ENCODE measurements at regions not wholly inside any gene's neighbourhood (a gene's known extent, or its start where the extent isn't known, plus 50 kb on each side); places are given as distances from the start of the nearest gene placed in this dataset.

GRCh38 chr13:99829593-99830239 lies 141.9 kb downstream of the ZIC5 start:
- Mint-ChIP-seq H3K4me3 (no peak overlapping the region), H3K27me3 (ENCODE audit: low read depth) (no peaks in the 10 kb centered on the region), H3K4me1 (ENCODE audit: low read depth) (no peaks in the 10 kb centered on the region), H3K36me3 (ENCODE audit: insufficient read depth) (peaks cover 4% of the 10 kb centered on the region), H3K9me3 (no peaks in the 10 kb centered on the region)
- DNase-seq, result no peak
- ATAC-seq, result no peak

- Mint-ChIP-seq H3K9me3 (no peaks in the 10 kb centered on the region), H3K4me1 (ENCODE audit: low read depth) (no peaks in the 10 kb centered on the region), H3K27me3 (ENCODE audit: low read depth) (no peaks in the 10 kb centered on the region), H3K36me3 (ENCODE audit: insufficient read depth) (peaks cover 9% of the 10 kb centered on the region), H3K4me3 (no peak overlapping the region)
- ATAC-seq (no peak), DNase-seq (no peak)
These were observed 142.4 kb downstream of the ZIC5 start for GRCh38 chr13:99829161-99829560.

DNA sequence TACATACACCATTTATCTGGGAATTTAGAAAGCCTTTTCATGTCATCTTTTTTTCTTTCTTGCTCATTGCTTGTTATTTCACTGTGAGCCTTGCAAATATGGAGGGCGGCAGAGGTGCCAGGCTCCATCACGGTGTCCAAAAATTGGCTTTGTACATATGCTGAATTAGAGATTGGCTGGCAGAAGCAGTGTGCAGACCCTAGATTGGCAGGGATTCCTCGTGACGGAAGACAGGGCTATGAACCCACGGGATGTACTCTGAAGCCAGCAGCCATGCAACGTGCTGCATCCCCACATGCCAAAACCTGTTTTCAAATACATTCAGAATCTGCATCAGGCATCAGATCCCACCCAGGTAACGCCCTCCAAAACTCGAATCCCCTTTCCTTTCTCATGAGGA lies 142.8 kb downstream of the ZIC5 start:
- H3K4me3 Mint-ChIP-seq, result no peak overlapping the region
- ATAC-seq, result no peak

GRCh38 chr13:99828123-99828522 lies 143.4 kb downstream of the ZIC5 start:
- Mint-ChIP-seq H3K36me3 (ENCODE audit: insufficient read depth) (peaks cover 9% of the 10 kb centered on the region), H3K4me3 (no peak overlapping the region), H3K4me1 (ENCODE audit: low read depth) (no peaks in the 10 kb centered on the region), H3K9me3 (no peaks in the 10 kb centered on the region), H3K27me3 (ENCODE audit: low read depth) (no peaks in the 10 kb centered on the region)
- ATAC-seq (no peak), DNase-seq (no peak)

More for the DNA sequence above, 142.8 kb downstream of the ZIC5 start:
- no peaks in the 10 kb centered on the region for H3K4me1 Mint-ChIP-seq (ENCODE audit: low read depth)
- peaks cover 9% of the 10 kb centered on the region for H3K36me3 Mint-ChIP-seq (ENCODE audit: insufficient read depth)
- H3K9me3 Mint-ChIP-seq, result no peaks in the 10 kb centered on the region
- DNase-seq, result no peak
- no peaks in the 10 kb centered on the region for H3K27me3 Mint-ChIP-seq (ENCODE audit: low read depth)

- ATAC-seq, result no peak
- Mint-ChIP-seq H3K4me3 (no peak overlapping the region), H3K27me3 (ENCODE audit: low read depth) (no peaks in the 10 kb centered on the region), H3K4me1 (ENCODE audit: low read depth) (no peaks in the 10 kb centered on the region), H3K9me3 (peaks cover 4% of the 10 kb centered on the region), H3K36me3 (ENCODE audit: insufficient read depth) (peaks cover 9% of the 10 kb centered on the region)
- DNase-seq, result no peak
These were observed 144.4 kb downstream of the ZIC5 start for GRCh38 chr13:99827011-99827772.

DNA sequence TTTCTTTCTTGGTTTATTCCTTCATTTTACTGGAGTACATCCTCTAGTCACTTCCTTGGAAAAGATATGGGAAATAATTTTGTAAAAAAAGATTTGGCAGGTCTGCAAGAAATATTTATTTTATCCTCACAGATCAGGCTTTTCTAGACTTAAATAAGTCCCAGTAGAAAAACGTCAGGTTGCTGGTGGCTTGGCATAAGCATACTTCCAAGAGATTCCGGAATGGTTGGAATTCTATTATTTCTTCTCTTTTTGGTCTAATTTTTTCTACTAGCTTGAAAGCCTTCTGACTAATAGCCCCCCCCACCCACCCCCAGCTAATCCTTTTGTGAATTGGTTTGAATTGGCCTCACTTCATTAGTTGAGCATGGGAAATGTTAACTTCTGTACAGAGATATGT lies 147.6 kb downstream of the ZIC5 start:
- ATAC-seq (no peak), DNase-seq (no peak)
- Mint-ChIP-seq H3K36me3 (ENCODE audit: insufficient read depth) (peaks cover 7% of the 10 kb centered on the region), H3K27me3 (ENCODE audit: low read depth) (no peaks in the 10 kb centered on the region), H3K9me3 (peaks cover 4% of the 10 kb centered on the region), H3K4me3 (no peak overlapping the region), H3K4me1 (ENCODE audit: low read depth) (no peaks in the 10 kb centered on the region)

- H3K9me3 Mint-ChIP-seq, result peaks cover 4% of the 10 kb centered on the region
- H3K27me3 Mint-ChIP-seq (ENCODE audit: low read depth), result no peaks in the 10 kb centered on the region
- peaks cover 7% of the 10 kb centered on the region for H3K36me3 Mint-ChIP-seq (ENCODE audit: insufficient read depth)
- no peak for DNase-seq
- peaks cover 10% of the 10 kb centered on the region for H3K4me1 Mint-ChIP-seq (ENCODE audit: low read depth)
- no peak for ATAC-seq
- no peak overlapping the region for H3K4me3 Mint-ChIP-seq
These were observed 148.7 kb downstream of the ZIC5 start for GRCh38 chr13:99822820-99823219.

DNA sequence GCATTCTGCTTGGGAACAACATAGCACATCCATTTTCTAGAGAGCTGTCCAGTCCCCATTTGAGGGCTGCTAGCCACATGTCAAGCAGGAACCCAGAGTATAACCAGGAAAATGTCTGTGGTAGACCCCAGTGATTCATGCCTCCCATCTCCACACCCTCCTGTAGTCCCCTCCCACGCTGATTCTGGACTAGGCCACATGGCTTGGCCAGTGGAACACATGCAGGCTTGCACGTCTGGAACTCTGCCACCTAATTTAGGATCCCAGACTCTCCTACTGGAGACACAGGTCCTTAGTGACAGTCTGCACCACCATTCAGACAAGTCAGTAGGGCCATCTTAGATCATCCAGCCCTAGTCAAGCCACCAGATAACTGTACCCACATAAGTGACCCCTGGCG lies 149.8 kb downstream of the ZIC5 start:
- no peaks in the 10 kb centered on the region for H3K27me3 Mint-ChIP-seq (ENCODE audit: low read depth)

DNA sequence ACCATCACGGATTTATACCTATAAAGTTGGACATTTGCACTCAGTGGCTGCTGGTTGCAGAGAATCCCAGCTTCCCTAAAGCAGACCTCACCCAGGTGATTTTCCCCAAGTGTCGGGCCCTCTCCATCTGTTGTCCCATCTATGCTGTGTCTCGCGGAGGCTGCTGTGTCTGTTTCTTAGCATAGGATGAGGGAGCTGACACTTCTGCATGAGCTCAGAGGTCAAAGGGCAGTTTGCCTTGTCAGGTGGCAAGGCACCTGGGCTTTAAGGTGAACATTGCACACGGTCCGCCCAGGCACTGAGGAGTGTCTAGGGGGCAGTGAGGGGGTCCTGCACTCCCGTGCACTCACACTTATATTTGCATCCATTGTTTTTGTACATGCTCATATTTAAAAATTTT lies 151.6 kb downstream of the ZIC5 start:
- Mint-ChIP-seq H3K9me3 (peaks cover 4% of the 10 kb centered on the region), H3K4me1 (ENCODE audit: low read depth) (peaks cover 20% of the 10 kb centered on the region), H3K27me3 (ENCODE audit: low read depth) (no peaks in the 10 kb centered on the region), H3K36me3 (ENCODE audit: insufficient read depth) (peaks cover 7% of the 10 kb centered on the region), H3K4me3 (no peak overlapping the region)
- ATAC-seq (no peak), DNase-seq (no peak)

More for the DNA sequence above, 149.8 kb downstream of the ZIC5 start:
- Mint-ChIP-seq H3K4me1 (ENCODE audit: low read depth) (peaks cover 17% of the 10 kb centered on the region), H3K36me3 (ENCODE audit: insufficient read depth) (peaks cover 7% of the 10 kb centered on the region), H3K4me3 (no peak overlapping the region), H3K9me3 (peaks cover 4% of the 10 kb centered on the region)
- ATAC-seq (no peak), DNase-seq (no peak)

- DNase-seq, result no peak
- no peak for ATAC-seq
- no peak overlapping the region for H3K4me3 Mint-ChIP-seq
- H3K4me1 Mint-ChIP-seq (ENCODE audit: low read depth), result peaks cover 20% of the 10 kb centered on the region
- H3K27me3 Mint-ChIP-seq (ENCODE audit: low read depth), result no peaks in the 10 kb centered on the region
- H3K9me3 Mint-ChIP-seq, result no peaks in the 10 kb centered on the region
- no peaks in the 10 kb centered on the region for H3K36me3 Mint-ChIP-seq (ENCODE audit: insufficient read depth)
These were observed 155.2 kb downstream of the ZIC5 start for GRCh38 chr13:99816321-99816720.

DNA sequence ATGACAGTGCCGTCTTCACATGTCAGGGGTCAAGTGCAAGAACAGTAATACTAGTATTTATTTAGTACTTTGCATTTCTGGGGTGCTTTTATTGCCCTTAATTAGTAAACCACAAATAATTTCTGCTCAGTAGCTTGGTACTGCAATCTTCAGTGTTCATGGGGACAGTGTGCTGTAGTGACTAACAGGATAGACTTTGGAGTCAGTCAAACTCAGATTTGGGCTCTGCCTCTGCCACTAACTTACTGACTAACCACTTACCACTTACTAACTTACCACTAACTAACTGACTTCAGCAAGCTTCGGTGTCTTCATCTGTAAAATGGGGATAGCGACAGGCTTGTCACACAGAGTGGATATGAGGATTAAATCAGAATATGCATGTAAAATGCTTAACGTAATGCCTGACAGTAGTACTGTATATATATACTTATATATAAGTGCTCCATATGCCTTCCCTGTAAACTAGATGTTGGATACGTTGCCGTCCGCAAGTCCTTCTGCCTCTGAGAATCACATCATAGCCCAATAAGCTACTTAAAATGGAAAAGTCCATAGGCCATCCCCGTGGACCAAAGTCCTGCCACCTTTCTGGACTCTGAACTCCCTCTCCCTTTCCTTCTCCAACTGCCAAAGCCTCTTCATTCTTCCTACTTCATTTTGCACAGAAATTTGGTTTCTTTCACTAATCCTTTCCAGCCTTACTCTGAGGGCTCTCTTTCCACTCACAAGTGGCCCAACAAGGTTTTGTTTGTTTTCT lies 158.1 kb downstream of the ZIC5 start:
- Mint-ChIP-seq H3K36me3 (ENCODE audit: insufficient read depth) (no peaks in the 10 kb centered on the region), H3K4me1 (ENCODE audit: low read depth) (peaks cover 17% of the 10 kb centered on the region), H3K9me3 (no peaks in the 10 kb centered on the region), H3K4me3 (no peak overlapping the region), H3K27me3 (ENCODE audit: low read depth) (no peaks in the 10 kb centered on the region)
- ATAC-seq (no peak), DNase-seq (no peak)

DNA sequence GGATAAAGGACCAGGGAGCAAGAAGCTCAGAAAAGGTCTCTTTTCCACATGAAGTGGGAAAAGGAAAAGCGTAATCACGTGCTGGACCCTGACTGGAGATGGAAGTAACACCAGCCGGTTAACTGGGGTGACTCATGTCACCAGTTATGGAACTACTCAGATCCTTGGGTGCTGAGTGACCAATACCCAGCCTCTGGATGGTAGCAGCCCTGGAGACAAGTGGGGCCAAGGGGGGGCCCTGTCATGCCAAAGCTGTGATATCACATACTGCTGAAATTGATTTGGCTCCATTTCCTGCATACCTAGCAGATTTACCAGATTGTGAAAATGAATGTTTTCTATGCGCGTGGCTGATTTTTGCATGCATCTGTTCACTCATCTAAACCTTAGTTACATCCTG lies 158.9 kb downstream of the ZIC5 start:
- Mint-ChIP-seq H3K4me3 (no peak overlapping the region), H3K36me3 (ENCODE audit: insufficient read depth) (no peaks in the 10 kb centered on the region), H3K27me3 (ENCODE audit: low read depth) (no peaks in the 10 kb centered on the region), H3K9me3 (no peaks in the 10 kb centered on the region), H3K4me1 (ENCODE audit: low read depth) (peaks cover 9% of the 10 kb centered on the region)
- no peak for DNase-seq
- ATAC-seq, result no peak

GRCh38 chr13:99811067-99811700 lies 160.4 kb downstream of the ZIC5 start:
- H3K4me3 Mint-ChIP-seq, result no peak overlapping the region
- ATAC-seq, result no peak
- peaks cover 4% of the 10 kb centered on the region for H3K36me3 Mint-ChIP-seq (ENCODE audit: insufficient read depth)
- H3K9me3 Mint-ChIP-seq, result no peaks in the 10 kb centered on the region
- H3K27me3 Mint-ChIP-seq (ENCODE audit: low read depth), result no peaks in the 10 kb centered on the region
- H3K4me1 Mint-ChIP-seq (ENCODE audit: low read depth), result no peaks in the 10 kb centered on the region
- DNase-seq, result no peak

GRCh38 chr13:99809926-99810325 lies 161.6 kb downstream of the ZIC5 start:
- no peaks in the 10 kb centered on the region for H3K27me3 Mint-ChIP-seq (ENCODE audit: low read depth)
- ATAC-seq, result no peak
- H3K9me3 Mint-ChIP-seq, result no peaks in the 10 kb centered on the region
- H3K4me3 Mint-ChIP-seq, result no peak overlapping the region
- no peaks in the 10 kb centered on the region for H3K4me1 Mint-ChIP-seq (ENCODE audit: low read depth)
- H3K36me3 Mint-ChIP-seq (ENCODE audit: insufficient read depth), result peaks cover 8% of the 10 kb centered on the region
- DNase-seq, result no peak
